Upper lobe of left lung (tissue), 4 donors: ENCODE measurements at regions not wholly inside any gene's neighbourhood (a gene's known extent, or its start where the extent isn't known, plus 50 kb on each side); places are given as distances from the start of the nearest gene placed in this dataset.
"Not testable (repeated sequence)": the region's sequence is repeated elsewhere in the genome, so short reads cannot be mapped to it uniquely, and the experiment has no call there.

Experiments used
- POLR2A ChIP-seq, 4 donors: fragments of 450-650 bp; IDR thresholded peaks; one replicate each; pipeline ENCODE4 v1.5.1; 2016 to 2017; ENCODE audit warnings: antibody characterized with exemption in 4 of 4, mild to moderate bottlenecking in 2 of 4
- TF ChIP-seq, protein P1 (sequence below), 6 experiments: fragments of 450-650 bp in 4 of 6; fragments of 200-600 bp in 2 of 6; sonication (generic) in 2 of 6; IDR thresholded peaks; one replicate each; pipeline ENCODE4 v1.5.1; 2016 to 2019; ENCODE audit warnings: antibody characterized with exemption in 6 of 6

DNA sequence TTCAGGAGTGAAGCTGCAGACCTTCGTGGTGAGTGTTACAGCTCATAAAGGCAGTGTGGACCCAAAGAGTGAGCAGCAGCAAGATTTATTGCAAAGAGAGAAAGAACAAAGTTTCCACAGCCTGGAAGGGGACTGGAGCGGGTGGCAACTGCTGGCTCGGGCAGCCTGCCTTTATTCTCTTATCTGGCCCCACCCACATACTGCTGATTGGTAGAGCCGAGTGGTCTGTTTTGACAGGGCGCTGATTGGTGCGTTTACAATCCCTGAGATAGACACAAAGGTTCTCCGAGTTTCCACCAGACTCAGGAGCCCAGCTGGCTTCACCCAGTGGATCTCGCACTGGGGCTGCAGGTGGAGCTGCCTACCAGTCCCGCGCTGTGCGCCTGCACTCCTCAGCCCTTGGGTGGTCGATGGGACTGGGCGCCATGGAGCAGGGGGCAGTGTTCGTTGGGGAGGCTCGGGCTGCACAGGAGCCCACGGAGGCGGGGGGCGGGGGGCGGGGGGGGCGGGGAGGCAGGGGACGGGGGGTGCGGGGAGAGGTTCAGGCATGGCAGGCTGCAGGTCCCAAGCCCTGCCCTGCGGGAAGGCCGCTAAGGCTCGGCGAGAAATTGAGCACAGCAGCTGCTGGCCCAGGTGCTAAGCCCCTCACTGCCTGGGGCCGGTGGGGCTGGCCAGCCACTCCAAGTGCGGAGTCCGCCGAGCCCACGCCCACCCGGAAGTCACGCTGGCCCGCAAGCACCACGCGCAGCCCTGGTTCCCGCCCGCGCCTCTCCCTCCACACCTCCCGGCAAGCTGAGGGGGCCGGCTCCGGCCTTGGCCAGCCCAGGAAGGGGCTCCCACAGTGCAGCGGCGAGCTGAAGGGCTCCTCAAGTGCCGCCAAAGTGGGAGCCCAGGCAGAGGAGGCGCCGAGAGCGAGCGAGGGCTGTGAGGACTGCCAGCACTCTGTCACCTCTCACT lies 59.9 kb upstream of the EN2 start:
- TF ChIP-seq, protein P1, sequence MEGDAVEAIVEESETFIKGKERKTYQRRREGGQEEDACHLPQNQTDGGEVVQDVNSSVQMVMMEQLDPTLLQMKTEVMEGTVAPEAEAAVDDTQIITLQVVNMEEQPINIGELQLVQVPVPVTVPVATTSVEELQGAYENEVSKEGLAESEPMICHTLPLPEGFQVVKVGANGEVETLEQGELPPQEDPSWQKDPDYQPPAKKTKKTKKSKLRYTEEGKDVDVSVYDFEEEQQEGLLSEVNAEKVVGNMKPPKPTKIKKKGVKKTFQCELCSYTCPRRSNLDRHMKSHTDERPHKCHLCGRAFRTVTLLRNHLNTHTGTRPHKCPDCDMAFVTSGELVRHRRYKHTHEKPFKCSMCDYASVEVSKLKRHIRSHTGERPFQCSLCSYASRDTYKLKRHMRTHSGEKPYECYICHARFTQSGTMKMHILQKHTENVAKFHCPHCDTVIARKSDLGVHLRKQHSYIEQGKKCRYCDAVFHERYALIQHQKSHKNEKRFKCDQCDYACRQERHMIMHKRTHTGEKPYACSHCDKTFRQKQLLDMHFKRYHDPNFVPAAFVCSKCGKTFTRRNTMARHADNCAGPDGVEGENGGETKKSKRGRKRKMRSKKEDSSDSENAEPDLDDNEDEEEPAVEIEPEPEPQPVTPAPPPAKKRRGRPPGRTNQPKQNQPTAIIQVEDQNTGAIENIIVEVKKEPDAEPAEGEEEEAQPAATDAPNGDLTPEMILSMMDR (IDR thresholded peaks at IDR 0.05): not testable (repeated sequence)
- not testable (repeated sequence) for TF ChIP-seq POLR2A (IDR thresholded peaks at IDR 0.05)
